IMR-90 (cell line): ENCODE measurements at regions not wholly inside any gene's neighbourhood (a gene's known extent, or its start where the extent isn't known, plus 50 kb on each side); places are given as distances from the start of the nearest gene placed in this dataset.

Source experiments
- ATAC-seq: fragments of 200-7000 bp; cut with Tn5 transposase; 2 replicates; pipeline ENCODE4 v1.9.1; 2020; ENCODE audit warnings: low read depth, mild to moderate bottlenecking, moderate library complexity
- BruUV-seq: library from RNA; stranded (reverse); fragments of 400-500 nt; replicated peaks from 2 replicates; lab custom pipeline; 2021; lab: Mats Ljungman, UMichigan
- CTCF ChIA-PET: fragments of 300-600 bp; formaldehyde crosslinking; extraction: SDS; loops from one replicate; lab custom pipeline; 2021; ENCODE audit warnings: antibody characterized with exemption; lab: Yijun Ruan, JAX
- POLR2A ChIA-PET: fragments of 300-600 bp; sonication (Branson Sonifier 250); formaldehyde crosslinking; loops from one replicate; lab custom pipeline; 2022; ENCODE audit warnings: antibody characterized with exemption; ENCODE audit not compliant: unreplicated experiment; lab: Charles Lee
- DNase-seq: peaks from one replicate; pipeline ENCODE4 v3.0.0; 2013
- H2AFZ ChIP-seq: replicated peaks from 2 replicates; pipeline ENCODE3; 2013; ENCODE audit warnings: low read length, mild to moderate bottlenecking; ENCODE audit not compliant: poor library complexity
- H2AK5ac ChIP-seq: 2 replicates; pipeline ENCODE4 v1.6.1; 2013; ENCODE audit warnings: low read depth, low read length, inconsistent platforms
- H2AK9ac ChIP-seq: replicated peaks from 2 replicates; pipeline ENCODE3; 2013; ENCODE audit warnings: mild to moderate bottlenecking, low read depth, low read length, moderate library complexity; ENCODE audit not compliant: poor library complexity
- H2BK120ac ChIP-seq: 2 replicates; pipeline ENCODE4 v1.6.1; 2013; ENCODE audit warnings: low read depth, low read length, inconsistent platforms
- H2BK15ac ChIP-seq: 3 replicates; pipeline ENCODE4 v1.6.1; 2013; ENCODE audit warnings: low read depth, low read length, inconsistent platforms
- H2BK20ac ChIP-seq: 2 replicates; pipeline ENCODE4 v1.6.1; 2013; ENCODE audit warnings: low read depth, mild to moderate bottlenecking, inconsistent platforms, low read length, moderate library complexity
- H2BK5ac ChIP-seq: 2 replicates; pipeline ENCODE4 v1.6.1; 2013; ENCODE audit warnings: mild to moderate bottlenecking, low read depth, low read length, inconsistent platforms; ENCODE audit not compliant: poor library complexity, severe bottlenecking
- H3K14ac ChIP-seq: replicated peaks from 2 replicates; pipeline ENCODE4 v1.6.1; 2013; ENCODE audit warnings: low read depth, low read length, inconsistent platforms
- H3K18ac ChIP-seq: 2 replicates; pipeline ENCODE4 v1.6.1; 2013; ENCODE audit warnings: low read depth, low read length, control low read depth
- H3K23ac ChIP-seq: 2 replicates; pipeline ENCODE4 v1.6.1; 2013; ENCODE audit warnings: low read depth, low read length, inconsistent platforms
- H3K27ac ChIP-seq: 2 replicates; pipeline ENCODE4 v1.5.1; 2013; ENCODE audit warnings: mild to moderate bottlenecking, control low read depth, low read length; ENCODE audit not compliant: insufficient read depth
- H3K27me3 ChIP-seq: 2 replicates; pipeline ENCODE4 v1.6.1; 2013; ENCODE audit warnings: low read length; ENCODE audit not compliant: control insufficient read depth, insufficient read depth
- H3K36me3 ChIP-seq: 2 replicates; pipeline ENCODE4 v1.6.1; 2013; ENCODE audit warnings: low read length, mixed read lengths; ENCODE audit not compliant: control insufficient read depth, insufficient read depth
- H3K4ac ChIP-seq: 2 replicates; pipeline ENCODE4 v1.6.1; 2013; ENCODE audit warnings: low read depth, low read length, inconsistent platforms
- H3K4me1 ChIP-seq: 2 replicates; pipeline ENCODE4 v1.6.1; 2013; ENCODE audit warnings: low read length, mixed read lengths; ENCODE audit not compliant: control insufficient read depth, insufficient read depth
- H3K4me2 ChIP-seq: 2 replicates; pipeline ENCODE4 v1.6.1; 2013; ENCODE audit warnings: low read depth, mild to moderate bottlenecking, control low read depth, low read length, moderate library complexity
- H3K4me3 ChIP-seq: 2 replicates; pipeline ENCODE4 v1.5.1; 2013; ENCODE audit warnings: low read depth, mild to moderate bottlenecking, control low read depth, low read length, moderate library complexity; ENCODE audit not compliant: insufficient read depth
- H3K56ac ChIP-seq: 2 replicates; pipeline ENCODE4 v1.6.1; 2013; ENCODE audit warnings: low read length, inconsistent platforms; ENCODE audit not compliant: insufficient read depth; ENCODE audit errors: extremely low read depth
- H3K79me1 ChIP-seq, 2 experiments: 2 replicates each; pipeline ENCODE4 v1.6.1; 2013; ENCODE audit warnings: low read length in 2 of 2, inconsistent platforms in 1 of 2, low read depth in 1 of 2
- H3K9ac ChIP-seq: 2 replicates; pipeline ENCODE4 v1.6.1; 2013; ENCODE audit warnings: low read depth, low read length, control low read depth
- H3K9me1 ChIP-seq: 2 replicates; pipeline ENCODE4 v1.6.1; 2013; ENCODE audit warnings: low read length, inconsistent platforms; ENCODE audit not compliant: insufficient read depth
- H3K9me3 ChIP-seq: 2 replicates; pipeline ENCODE4 v1.6.1; 2013; ENCODE audit warnings: low read length; ENCODE audit not compliant: control insufficient read depth, insufficient read depth
- H4K20me1 ChIP-seq: 2 replicates; pipeline ENCODE4 v1.6.1; 2013; ENCODE audit warnings: low read length, inconsistent platforms; ENCODE audit not compliant: insufficient read depth
- H4K5ac ChIP-seq: 2 replicates; pipeline ENCODE4 v1.6.1; 2013; ENCODE audit warnings: mild to moderate bottlenecking, low read depth, low read length, control low read depth
- H4K8ac ChIP-seq, 2 experiments: 2 replicates each; pipeline ENCODE4 v1.6.1; 2013; ENCODE audit warnings: low read depth in 2 of 2, low read length in 2 of 2, control low read depth in 1 of 2, inconsistent platforms in 1 of 2
- H4K91ac ChIP-seq: 2 replicates; pipeline ENCODE4 v1.6.1; 2013; ENCODE audit warnings: low read depth, low read length, inconsistent platforms; ENCODE audit not compliant: insufficient read depth
- CEBPB ChIP-seq: IDR thresholded peaks from 2 replicates; pipeline ENCODE4 v1.6.1; 2012; ENCODE audit warnings: low read depth, low read length, improper control_type of control experiment
- FOS ChIP-seq: fragments of 150-350 bp; IDR thresholded peaks from 2 replicates; pipeline ENCODE4 v1.6.1; 2016; ENCODE audit warnings: low read depth, low read length
- RCOR1 ChIP-seq: IDR thresholded peaks from 2 replicates; pipeline ENCODE4 v1.6.1; 2012; ENCODE audit warnings: mild to moderate bottlenecking, low read length, improper control_type of control experiment; ENCODE audit not compliant: insufficient replicate concordance
- WGBS, 2 experiments: methylation state at CpG; one replicate each; pipeline versions ENCODE4 v1.1.5 to v1.1.7; 2013; ENCODE audit warnings: missing lambda C conversion rate in 2 of 2; ENCODE audit not compliant: insufficient read length in 1 of 2; ENCODE audit errors: extremely low coverage in 2 of 2; 5-methylcytosine and 5-hydroxymethylcytosine counted together
- dilution Hi-C: fragments of 300-500 bp; cut with HindIII; formaldehyde crosslinking; loops from one replicate; pipeline ENCODE4 v1.14.3; 2018; ENCODE audit warnings: low sequenced_read_pairs; ENCODE audit not compliant: unreplicated experiment
- in situ Hi-C: fragments of 300-500 bp; cut with MboI; formaldehyde crosslinking; loops from 3 replicates; pipeline ENCODE4 v1.14.3; 2019; ENCODE audit warnings: low sequenced_read_pairs, inconsistent platforms, mixed read lengths
- intact Hi-C: fragments of 100-400 bp; cut with micrococcal nuclease; formaldehyde crosslinking; loops from 2 replicates; pipeline ENCODE4 v1.10.0; 2022

DNA sequence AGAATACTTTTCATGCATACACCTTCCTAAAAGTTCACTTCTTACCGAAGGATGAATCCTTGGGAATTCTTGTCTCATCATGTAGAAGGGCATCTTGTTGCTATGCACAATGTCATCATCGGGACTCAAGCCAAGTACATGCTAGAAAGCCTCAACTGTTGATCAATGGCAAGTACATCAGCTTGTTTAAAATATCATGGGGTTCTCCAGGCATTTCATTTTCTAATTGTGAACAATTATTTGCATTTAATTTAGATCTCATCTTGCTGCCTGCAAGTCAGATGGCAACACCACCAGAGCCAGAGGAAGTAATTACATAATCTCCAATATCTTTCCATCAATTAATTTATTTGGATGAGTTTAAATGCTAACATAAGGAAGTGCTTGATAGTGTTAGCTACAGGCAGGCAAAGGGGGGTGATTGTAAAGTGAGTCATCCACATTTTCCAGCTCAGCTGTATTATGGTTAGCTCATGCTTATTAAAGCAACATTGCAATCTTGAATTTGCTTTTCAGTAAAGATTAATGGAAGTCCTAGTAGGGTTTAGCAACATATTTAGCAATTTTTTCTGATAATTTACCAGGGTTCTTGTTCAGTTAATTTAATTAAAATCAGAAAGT is 356.5 kb downstream of the CBLL2 start:
- H3K79me1 ChIP-seq, result no peaks in the 10 kb centered on the region
- BruUV-seq, result no TSS peak
- H4K5ac ChIP-seq, result no peak overlapping the region
- H2BK5ac ChIP-seq, result no peak overlapping the region
- in situ Hi-C loops (no loop called here), dilution Hi-C loops (no loop called here), intact Hi-C loops (no loop called here)
- H3K18ac ChIP-seq, result no peak overlapping the region
- H3K4me2 ChIP-seq, result no peak overlapping the region
- H3K23ac ChIP-seq, result no peak overlapping the region
- H2BK20ac ChIP-seq, result no peak overlapping the region
- no peak overlapping the region for H3K9ac ChIP-seq
- no peak overlapping the region for H3K27ac ChIP-seq
- ATAC-seq (peak; percentile 88), DNase-seq (peak; percentile 74)
- ChIA-PET POLR2A (no interaction called here), CTCF (no interaction called here)
- no peak overlapping the region for H2AK9ac ChIP-seq
- H3K4me3 ChIP-seq, result no peak overlapping the region
- no peaks in the 10 kb centered on the region; the same call in 1 of the 2 replicates for H3K9me1 ChIP-seq
- peaks cover 1% of the 10 kb centered on the region for H3K4me1 ChIP-seq
- no peaks in the 10 kb centered on the region for H4K20me1 ChIP-seq
- no CpG with 5 or more reads among the region's 2 CpGs for WGBS, 2 experiments
- H3K9me3 ChIP-seq, result no peaks in the 10 kb centered on the region
- H3K14ac ChIP-seq, result no peak overlapping the region
- H2BK120ac ChIP-seq, result no peak overlapping the region
- H3K4ac ChIP-seq, result no peak overlapping the region
- H3K56ac ChIP-seq, result no peak overlapping the region
- no peaks in the 10 kb centered on the region for H3K27me3 ChIP-seq
- no peak overlapping the region for H2AFZ ChIP-seq
- TF ChIP-seq RCOR1 (no peak), FOS (peak; percentile 59; the same call in 1 of the 2 replicates), CEBPB (peak; percentile 21; the same call in 1 of the 2 replicates)
- H4K91ac ChIP-seq, result no peak overlapping the region
- H3K36me3 ChIP-seq, result no peaks in the 10 kb centered on the region
- no peak overlapping the region for H2BK15ac ChIP-seq
- no peak overlapping the region for H4K8ac ChIP-seq
- no peak overlapping the region for H2AK5ac ChIP-seq
